HG02852 (cell line): ENCODE measurements at regions not wholly inside any gene's neighbourhood (a gene's known extent, or its start where the extent isn't known, plus 50 kb on each side); places are given as distances from the start of the nearest gene placed in this dataset.
"Not testable (repeated sequence)": the region's sequence is repeated elsewhere in the genome, so short reads cannot be mapped to it uniquely, and the experiment has no call there.

Source experiments
- ATAC-seq: cut with Tn5 transposase; IDR thresholded peaks from one replicate; pipeline ENCODE4 v1.9.1; 2021; ENCODE audit warnings: mild to moderate bottlenecking, moderate library complexity; ENCODE audit not compliant: unreplicated experiment

GRCh38 chr1:235059221-235059620 lies 69.4 kb downstream of the TOMM20 start:
- no peak for ATAC-seq

DNA sequence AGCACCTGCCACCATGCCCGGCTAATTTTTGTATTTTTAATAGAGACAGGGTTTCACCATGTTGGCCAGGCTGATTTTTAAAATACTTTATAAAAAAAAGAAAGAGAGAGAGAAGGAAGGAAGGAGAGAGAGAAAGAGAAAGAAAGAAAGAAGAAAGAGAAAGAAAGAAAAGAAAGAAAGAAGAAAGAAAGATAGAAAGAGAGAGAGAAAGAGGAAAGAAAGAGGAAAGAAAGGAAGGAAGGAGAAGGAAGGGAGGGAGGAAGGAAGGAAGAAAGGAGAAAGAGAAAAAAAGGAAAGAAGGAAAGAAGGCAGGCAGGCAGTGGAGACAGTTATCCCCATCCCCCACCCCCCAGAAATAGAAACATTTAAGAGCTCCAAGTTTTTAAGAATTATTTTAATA lies 69.9 kb downstream of the TOMM20 start:
- no peak for ATAC-seq

DNA sequence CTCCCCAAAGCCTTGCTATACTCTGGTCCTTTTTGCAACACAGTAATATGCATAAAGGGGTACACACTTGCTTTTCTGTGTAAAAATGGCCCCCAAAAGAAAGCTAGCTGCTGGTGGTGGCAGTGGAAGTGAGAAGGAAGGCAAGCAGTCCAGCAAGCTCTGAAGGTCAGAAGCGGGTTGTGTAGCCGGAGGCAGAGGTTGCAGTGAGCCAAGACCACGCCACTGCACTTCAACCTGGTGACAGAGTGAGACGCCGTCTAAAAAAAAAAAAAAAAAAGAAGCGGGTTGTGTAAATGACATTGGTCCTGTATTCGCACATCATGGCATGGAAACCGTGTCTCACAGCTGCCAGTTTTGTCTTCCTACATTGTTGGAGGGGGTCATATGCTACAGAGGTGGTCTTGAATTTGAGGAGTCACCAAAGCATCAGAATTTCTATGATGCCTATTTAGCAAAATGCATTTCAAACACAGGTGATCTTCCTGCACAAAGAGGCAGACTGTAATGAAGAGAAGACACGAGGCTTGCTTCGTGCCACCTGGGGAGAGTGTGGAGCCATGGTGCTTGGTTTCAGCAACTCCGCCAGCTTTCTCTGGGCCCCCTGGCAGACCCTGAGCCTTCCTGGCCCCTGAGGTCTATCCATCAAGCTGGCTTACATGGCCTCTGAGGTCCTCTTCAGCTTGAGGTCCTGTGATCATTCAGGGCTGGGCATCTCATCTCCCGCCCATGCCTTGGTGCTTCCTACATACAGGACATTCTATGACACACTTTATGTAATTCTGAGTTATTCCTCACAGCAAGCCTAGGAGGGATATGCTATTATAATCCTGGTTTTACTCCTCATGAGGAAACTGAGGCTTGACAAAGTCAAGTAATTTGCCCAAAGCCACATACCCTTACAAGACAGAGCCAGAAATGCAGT lies 71.0 kb downstream of the TOMM20 start:
- no peak for ATAC-seq

GRCh38 chr1:235056937-235057336 lies 71.7 kb downstream of the TOMM20 start:
- ATAC-seq = no peak

- ATAC-seq = no peak
Observed at GRCh38 chr1:235054936-235055335, 73.7 kb downstream of the TOMM20 start.

DNA sequence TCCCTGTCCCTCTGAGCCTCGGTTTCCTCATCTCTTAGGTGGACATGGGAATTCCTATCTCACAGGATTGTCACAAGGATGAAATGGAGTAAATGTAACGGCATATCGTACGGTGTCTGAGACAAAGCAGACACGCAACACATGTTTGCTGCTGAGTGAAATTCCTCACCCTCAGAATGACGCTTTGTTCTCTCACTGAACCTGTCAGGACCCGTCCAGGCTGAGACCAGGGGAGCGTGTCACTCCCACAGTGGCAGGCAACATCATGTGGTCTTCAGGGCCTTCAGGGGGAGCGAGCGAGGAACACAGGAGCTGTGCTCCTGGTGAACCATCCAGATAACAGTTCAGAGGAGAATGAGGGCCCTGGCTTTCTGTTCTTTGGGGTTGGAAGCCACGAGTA lies 74.2 kb downstream of the TOMM20 start:
- no peak for ATAC-seq

- ATAC-seq = no peak
Observed at GRCh38 chr1:235052067-235053008, 76.3 kb downstream of the TOMM20 start.

GRCh38 chr1:235051521-235051920 lies 77.1 kb downstream of the TOMM20 start:
- ATAC-seq = no peak

DNA sequence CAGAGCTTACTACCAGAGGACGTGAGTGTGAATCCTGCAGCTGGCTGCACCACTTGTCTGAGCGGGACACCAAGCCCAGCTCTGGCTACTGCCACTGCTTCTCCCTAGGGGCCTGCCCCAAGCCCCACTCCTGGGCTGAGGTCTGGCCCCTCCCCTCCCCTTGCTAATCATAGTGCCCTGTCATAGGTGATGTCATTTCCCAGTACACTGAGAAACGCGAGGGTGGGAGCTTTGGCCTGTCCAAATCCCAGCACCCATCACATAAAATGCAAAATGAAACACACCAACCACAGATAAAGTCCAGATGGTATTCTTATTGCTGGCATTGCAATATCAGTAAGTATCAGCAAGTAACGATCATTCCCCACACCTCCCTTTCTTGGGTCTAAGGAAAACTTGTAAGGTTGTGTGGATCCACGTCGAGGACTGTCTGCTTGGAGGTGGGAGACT lies 77.7 kb downstream of the TOMM20 start:
- ATAC-seq = peak; percentile 30

GRCh38 chr1:235049716-235050378 lies 78.8 kb downstream of the TOMM20 start:
- ATAC-seq = not testable (repeated sequence)

- ATAC-seq = no peak
Observed at GRCh38 chr1:235049217-235049616, 79.4 kb downstream of the TOMM20 start.

DNA sequence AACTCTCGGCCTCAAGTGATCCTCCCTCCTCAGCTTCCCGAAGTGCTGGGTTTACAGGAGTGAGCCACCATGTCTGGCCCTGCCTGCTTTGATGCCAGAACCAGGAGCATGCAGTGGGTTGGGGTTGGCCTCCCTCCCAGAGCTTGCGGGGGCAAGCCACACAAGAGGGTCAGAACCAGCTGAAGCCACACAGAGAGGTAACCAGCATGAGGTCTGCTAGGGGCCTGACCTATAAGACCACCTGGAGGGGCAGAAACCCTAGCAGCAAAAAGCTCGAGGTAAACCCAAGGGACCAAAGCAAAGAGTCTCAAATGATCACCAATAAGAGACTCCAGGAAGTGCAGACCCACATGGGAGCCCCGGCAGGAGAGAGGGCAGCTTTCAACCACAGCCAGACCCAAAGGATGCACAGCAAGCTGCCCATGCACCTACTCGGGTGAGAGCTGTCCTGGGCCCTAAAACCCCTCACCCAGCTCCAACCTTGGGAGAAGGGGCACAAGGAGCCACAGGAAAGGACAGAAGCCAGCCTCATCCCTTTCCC lies 81.2 kb downstream of the TOMM20 start:
- ATAC-seq = no peak

GRCh38 chr1:235045921-235046601 lies 82.6 kb downstream of the TOMM20 start:
- no peak for ATAC-seq

GRCh38 chr1:235045034-235045690 lies 83.5 kb downstream of the TOMM20 start:
- ATAC-seq = no peak

- ATAC-seq = no peak
Observed at GRCh38 chr1:235043234-235043633, 85.4 kb downstream of the TOMM20 start.

- ATAC-seq = no peak
Observed at GRCh38 chr1:235038701-235039100, 89.9 kb downstream of the TOMM20 start.

DNA sequence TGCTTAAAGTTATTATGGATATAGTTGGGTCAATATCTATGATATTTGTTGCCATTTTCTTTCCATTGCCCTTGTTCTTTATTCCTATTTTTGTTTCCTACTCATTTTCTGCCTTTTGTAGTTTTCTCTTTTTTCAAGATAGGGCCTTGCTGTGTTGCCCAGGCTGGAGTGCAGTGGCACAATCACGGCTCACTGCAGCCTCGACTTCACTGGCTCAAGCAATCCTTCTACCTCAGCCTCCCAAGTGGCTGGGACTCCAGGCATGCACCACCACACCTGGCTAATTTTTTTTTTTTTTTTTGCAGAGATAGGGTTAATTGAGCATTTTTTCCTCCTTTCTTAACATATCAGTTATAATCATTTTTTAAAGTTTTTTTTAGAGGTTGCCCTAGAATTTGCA lies 92.7 kb downstream of the TOMM20 start:
- ATAC-seq = no peak

GRCh38 chr1:235030919-235031596 lies 97.6 kb downstream of the TOMM20 start:
- ATAC-seq = no peak

DNA sequence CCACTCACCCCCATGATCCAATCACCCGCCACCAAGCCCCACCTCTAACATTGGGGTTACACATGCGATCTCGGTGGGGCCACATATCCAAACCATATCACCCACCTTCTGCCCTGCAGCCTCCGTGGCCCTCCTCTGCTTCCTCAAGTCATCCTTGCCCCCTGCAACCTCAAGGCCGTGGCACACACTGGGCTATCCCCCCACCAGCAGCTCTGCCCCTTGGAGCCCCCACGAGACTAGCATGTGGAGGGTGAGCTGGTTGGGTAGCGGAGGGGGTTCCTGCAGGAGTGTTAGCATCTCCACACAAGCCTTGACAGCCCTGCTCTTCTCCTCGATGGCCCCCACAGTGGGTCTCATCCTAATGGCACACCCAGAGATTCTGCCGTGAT lies 100.8 kb downstream of the TOMM20 start:
- no peak for ATAC-seq
